NCI-H69 (cell line): ENCODE measurements at regions not wholly inside any gene's neighbourhood (a gene's known extent, or its start where the extent isn't known, plus 50 kb on each side); places are given as distances from the start of the nearest gene placed in this dataset.

Experiments
- DNase-seq: peaks from one replicate; lab custom pipeline; 2025; lab: John Stamatoyannopoulos, UW

DNA sequence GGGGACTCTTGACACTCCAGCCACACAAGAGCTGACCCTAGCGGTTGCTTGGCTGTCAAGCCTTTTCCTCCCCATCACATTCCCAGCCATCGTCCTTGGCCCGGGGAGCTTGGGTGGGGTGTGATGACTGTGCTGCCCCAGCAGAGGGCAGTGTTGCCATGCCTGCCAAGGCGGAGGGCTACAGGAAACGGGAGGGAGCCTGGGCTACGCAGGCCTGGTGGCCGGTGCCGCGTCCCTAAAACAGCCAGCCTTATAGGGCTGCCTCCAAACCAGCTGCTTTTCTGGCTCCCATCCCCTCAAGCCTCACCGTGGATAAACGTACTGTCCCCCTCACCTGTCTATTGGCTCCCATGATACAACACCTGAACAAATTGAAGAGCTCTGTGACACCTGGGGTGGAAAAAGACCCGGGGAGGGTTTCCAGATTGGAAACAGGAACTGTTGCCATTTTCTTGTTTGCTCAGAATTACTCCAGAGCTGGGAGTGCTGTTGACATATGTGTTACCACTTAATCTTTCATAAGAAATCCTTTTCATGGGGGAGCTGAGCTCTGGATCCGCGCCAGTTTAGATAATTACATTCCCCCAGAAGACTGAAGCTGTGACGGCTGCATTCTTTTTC, 72.8 kb upstream of the ASTN2 start:
- DNase-seq, result peak; percentile 98

DNA sequence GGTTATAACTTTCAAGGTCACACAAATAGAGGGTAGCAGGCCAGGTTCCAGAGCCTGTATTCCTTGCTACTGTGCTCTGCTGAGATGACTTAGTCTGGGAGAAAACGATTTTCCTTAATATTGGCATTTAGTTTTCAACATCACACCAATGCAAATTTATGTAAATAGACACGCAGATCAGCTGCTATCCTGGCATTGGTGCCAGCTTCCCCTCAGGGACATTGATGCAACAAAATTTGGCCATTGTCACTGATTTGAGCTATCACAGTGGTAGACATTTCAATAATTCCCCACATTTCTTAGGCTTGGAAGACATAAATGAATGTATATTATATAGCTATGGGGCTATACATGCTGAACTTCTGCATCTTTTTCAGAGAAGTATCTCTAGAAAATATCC, 71.6 kb upstream of the ASTN2 start:
- DNase-seq, result no peak

DNA sequence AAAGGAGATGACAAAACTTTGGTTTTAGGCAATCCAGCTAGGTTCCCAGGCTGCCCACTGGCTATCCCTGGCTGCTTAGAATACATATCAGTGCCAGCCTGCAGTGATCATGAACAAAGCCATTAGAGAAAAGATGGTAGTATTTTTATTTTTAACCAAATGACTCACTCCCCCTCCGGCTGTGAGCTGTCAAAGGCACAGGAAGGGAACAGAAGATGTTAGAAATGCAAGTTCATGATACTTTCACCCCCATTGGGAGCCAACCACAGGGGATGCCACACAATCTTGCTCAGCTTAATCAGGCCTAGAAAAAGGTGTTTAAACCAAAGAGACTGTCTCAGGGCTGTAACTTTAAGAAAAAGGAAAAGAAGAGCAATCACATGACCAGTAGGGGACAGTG, 70.3 kb upstream of the ASTN2 start:
- DNase-seq, result peak; percentile 37

DNA sequence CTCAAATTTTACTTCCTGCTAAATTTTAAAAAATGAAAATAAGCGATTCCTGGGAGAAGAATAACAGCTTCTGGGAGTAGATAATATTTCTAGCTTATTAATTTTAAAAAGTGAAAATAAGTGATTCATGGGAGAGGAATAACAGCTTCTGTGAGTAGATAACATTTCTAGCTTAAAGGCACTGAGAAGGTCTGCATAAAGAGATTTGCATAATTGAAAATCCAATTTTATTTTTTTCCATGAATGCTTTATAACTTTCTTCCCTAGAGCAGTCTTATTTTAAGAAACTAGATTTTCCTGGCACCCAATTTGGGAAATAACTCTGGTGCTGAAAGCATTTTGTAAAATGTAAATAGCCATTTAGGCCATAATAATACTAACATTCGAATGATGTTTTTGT, 65.9 kb upstream of the ASTN2 start:
- no peak for DNase-seq

- DNase-seq, result peak; percentile 17
Observed at GRCh38 chr9:117480253-117480652, 65.4 kb upstream of the ASTN2 start.

DNA sequence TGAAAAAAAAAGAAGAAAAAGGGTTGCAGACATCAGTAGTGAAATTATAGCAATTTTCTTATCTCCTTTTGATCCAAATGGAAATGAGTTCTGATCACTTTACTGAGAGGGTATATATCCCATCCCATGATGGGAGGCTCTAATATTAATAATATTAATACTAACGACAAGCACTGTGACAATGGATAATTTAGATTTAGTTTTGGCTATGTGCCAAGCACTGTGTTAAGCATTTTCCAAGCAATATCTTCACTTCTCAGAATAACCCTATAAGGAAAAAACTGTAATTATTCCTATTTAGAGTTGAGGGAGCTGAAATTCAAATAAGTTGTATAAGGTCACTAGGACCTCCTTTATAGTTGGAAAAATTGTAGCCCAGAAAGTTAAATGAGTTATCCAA, 58.4 kb upstream of the ASTN2 start:
- no peak for DNase-seq

- no peak for DNase-seq
Observed at GRCh38 chr9:117470902-117471301, 56.0 kb upstream of the ASTN2 start.

- DNase-seq, result no peak
Observed at GRCh38 chr9:117470455-117470854, 55.6 kb upstream of the ASTN2 start.

DNA sequence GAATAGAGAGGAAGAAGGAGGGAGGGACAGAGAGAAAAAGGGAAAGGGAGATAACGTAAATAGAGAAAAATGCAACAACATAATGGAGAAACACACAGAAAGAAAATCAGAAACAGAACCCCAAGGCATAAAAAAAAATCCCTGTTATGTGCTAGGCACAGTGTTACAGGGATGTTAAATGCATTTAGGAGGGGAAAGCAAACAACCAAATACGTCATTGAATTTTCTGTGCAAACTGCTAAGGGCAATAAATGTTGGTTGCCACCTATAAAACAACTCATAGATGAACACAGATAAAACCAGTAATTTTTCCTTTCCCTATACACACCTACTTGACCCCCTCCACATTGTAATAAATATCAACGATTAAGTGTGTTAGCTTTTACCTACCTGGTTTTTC, 51.3 kb upstream of the ASTN2 start:
- no peak for DNase-seq

DNA sequence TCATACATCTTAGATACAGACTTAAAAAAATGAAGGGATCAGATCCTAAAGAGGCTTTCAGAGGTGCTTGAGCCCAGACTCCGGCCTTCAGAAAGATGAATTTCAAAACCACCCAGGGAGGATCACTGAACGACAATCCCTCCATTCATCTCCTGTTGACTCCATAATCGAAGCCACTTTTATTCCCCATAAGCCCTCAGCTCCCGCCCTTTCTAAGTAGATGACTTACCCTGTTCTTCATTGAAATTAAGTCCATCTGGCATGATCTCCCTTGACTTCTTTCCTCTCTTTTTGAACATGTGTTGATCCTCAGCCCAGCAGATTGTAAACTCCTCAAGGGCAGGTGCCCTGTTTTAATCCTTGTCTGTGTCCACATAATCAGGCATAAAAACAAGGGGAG, 50.8 kb upstream of the ASTN2 start:
- no peak for DNase-seq

DNA sequence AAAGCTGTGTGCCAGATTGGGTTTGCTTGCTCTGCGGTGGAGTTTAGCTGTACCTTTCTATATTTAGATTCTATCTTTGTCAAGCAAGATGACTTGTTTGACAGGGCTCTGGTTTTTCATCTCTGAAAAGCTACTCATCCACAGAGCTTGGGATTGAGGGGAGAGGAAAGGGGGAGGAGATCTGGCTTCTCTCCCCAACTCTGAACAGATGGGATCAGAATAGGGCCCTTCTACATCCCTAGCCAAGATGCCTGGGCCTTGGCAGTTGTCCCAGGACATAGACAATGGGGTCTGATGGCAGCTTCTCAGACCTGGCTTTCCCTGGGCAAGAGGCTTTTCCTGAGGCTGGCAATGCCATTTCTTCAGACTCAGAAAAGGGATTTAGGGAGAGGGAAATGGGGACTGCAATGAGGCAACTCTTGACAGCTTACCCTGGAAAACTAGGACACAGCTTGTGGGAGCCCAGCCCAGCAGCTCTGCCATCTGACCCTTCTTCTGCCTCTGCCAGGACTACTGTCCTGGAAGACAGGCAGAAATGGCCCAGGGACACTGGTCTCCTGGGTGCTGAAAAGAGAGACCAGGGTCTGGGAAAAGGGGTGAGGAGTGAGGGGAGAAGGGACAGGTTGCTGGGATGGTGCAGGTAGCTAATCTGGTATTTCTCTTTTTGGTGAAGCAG, 50.2 kb upstream of the ASTN2 start:
- DNase-seq, result peak; percentile 81
